Right lobe of liver (tissue), 6 donors: ENCODE measurements at regions not wholly inside any gene's neighbourhood (a gene's known extent, or its start where the extent isn't known, plus 50 kb on each side); places are given as distances from the start of the nearest gene placed in this dataset.

Experiments
- ATAC-seq, 4 donors: fragments of 200-7000 bp; cut with Tn5 transposase; one replicate each; pipeline ENCODE4 v1.9.1; 2020; ENCODE audit warnings: mild to moderate bottlenecking in 4 of 4, moderate library complexity in 4 of 4
- DNase-seq, 3 donors: peaks; one replicate each; pipeline ENCODE4 v3.0.0-alpha.2; 2020
- H3K27ac ChIP-seq, 3 donors: fragments of 200-600 bp; one replicate each; pipeline ENCODE4 v1.8.0; 2022
- H3K27me3 ChIP-seq, 2 donors: fragments of 200-600 bp; one replicate each; pipeline ENCODE4 v1.8.0; 2022
- H3K36me3 ChIP-seq, 4 donors: fragments of 200-600 bp; sonication (generic) in 1 of 4; one replicate each; pipeline versions ENCODE4 v1.5.1 to v1.8.0; 2017 to 2022; ENCODE audit warnings: control low read depth in 1 of 4
- H3K4me1 ChIP-seq, 4 donors: fragments of 200-600 bp; sonication (generic) in 1 of 4; one replicate each; pipeline versions ENCODE4 v1.5.1 to v1.8.0; 2017 to 2022; ENCODE audit warnings: control low read depth in 1 of 4
- H3K4me3 ChIP-seq, 3 donors: fragments of 200-600 bp; one replicate each; pipeline ENCODE4 v1.8.0; 2022
- H3K9me3 ChIP-seq, 4 donors: fragments of 200-600 bp; sonication (generic) in 1 of 4; one replicate each; pipeline versions ENCODE4 v1.5.1 to v1.8.0; 2017 to 2022; ENCODE audit warnings: control low read depth in 1 of 4
- CTCF ChIP-seq, 4 donors: fragments of 200-600 bp in 3 of 4; fragments of 450-650 bp in 1 of 4; IDR thresholded peaks; one replicate each; pipeline versions ENCODE4 v1.5.1 to v1.8.0; 2016 to 2022; ENCODE audit warnings: antibody characterized with exemption in 4 of 4, mild to moderate bottlenecking in 2 of 4
- POLR2A ChIP-seq: fragments of 450-650 bp; IDR thresholded peaks from one replicate; pipeline ENCODE4 v1.6.1; 2017; ENCODE audit warnings: antibody characterized with exemption, mild to moderate bottlenecking
- WGBS: methylation state at CpG from one replicate; pipeline ENCODE4 v1.1.6; 2018; ENCODE audit warnings: low coverage, low lambda C conversion rate; ENCODE audit not compliant: insufficient coverage; ENCODE audit errors: missing lambda C conversion rate; 5-methylcytosine and 5-hydroxymethylcytosine counted together
- intact Hi-C, 2 donors: fragments of 100-400 bp; cut with DNase I; formaldehyde crosslinking; loops; one replicate each; pipeline versions ENCODE4 v1.11.2 to v1.14.1; 2022
- donor health status: DM: no; HTN: yes; CAD: no.
- donor health status: DM: no; HTN: no; CAD: no.
- donor health status: DM: no; HTN: no; CAD: no.
- donor health status: DM: no; HTN: yes; CAD: no.
- donor health status: DM: no; HTN: yes; CAD: no.

GRCh38 chr2:66748939-66749338 lies 314.0 kb downstream of the MEIS1 start:
- no peak for DNase-seq
- no peak for TF ChIP-seq CTCF (IDR thresholded peaks at IDR 0.05)
- TF ChIP-seq POLR2A = no peak
- 21% methylated on average over 3 of the region's 3 CpGs for WGBS
- no peak for ATAC-seq
- no peaks in the 10 kb centered on the region for H3K4me1 ChIP-seq
- intact Hi-C loops = no loop called here
- no peak overlapping the region for H3K27ac ChIP-seq
- no peaks in the 10 kb centered on the region for H3K9me3 ChIP-seq
- no peak overlapping the region for H3K4me3 ChIP-seq
- no peaks in the 10 kb centered on the region for H3K36me3 ChIP-seq
- no peaks in the 10 kb centered on the region for H3K27me3 ChIP-seq

- no peaks in the 10 kb centered on the region for H3K36me3 ChIP-seq
- H3K9me3 ChIP-seq = no peaks in the 10 kb centered on the region
- H3K27me3 ChIP-seq = no peaks in the 10 kb centered on the region
- no peak overlapping the region for H3K4me3 ChIP-seq
- ATAC-seq (no peak), DNase-seq (no peak)
- no peaks in the 10 kb centered on the region for H3K4me1 ChIP-seq
- no peak for TF ChIP-seq CTCF (IDR thresholded peaks at IDR 0.05)
- no peak for TF ChIP-seq POLR2A
- intact Hi-C loops = no loop called here
- WGBS = 76% methylated on average over 1 of the region's 1 CpG
- H3K27ac ChIP-seq = no peak overlapping the region
These were observed 314.6 kb downstream of the MEIS1 start for GRCh38 chr2:66749566-66749965.

GRCh38 chr2:66753257-66753656 lies 318.3 kb downstream of the MEIS1 start:
- H3K4me3 ChIP-seq = no peak overlapping the region
- TF ChIP-seq CTCF (IDR thresholded peaks at IDR 0.05) = no peak
- no peak for TF ChIP-seq POLR2A
- 62% methylated on average over 1 of the region's 1 CpG for WGBS
- no peak overlapping the region for H3K27ac ChIP-seq
- H3K27me3 ChIP-seq = no peaks in the 10 kb centered on the region
- intact Hi-C loops = no loop called here
- no peak for DNase-seq
- H3K9me3 ChIP-seq = no peaks in the 10 kb centered on the region
- H3K36me3 ChIP-seq = no peaks in the 10 kb centered on the region
- no peak for ATAC-seq
- H3K4me1 ChIP-seq = no peaks in the 10 kb centered on the region

- no peak overlapping the region for H3K4me3 ChIP-seq
- DNase-seq (no peak), ATAC-seq (no peak)
- H3K36me3 ChIP-seq = no peaks in the 10 kb centered on the region
- H3K27ac ChIP-seq = no peak overlapping the region
- 77% methylated on average over 3 of the region's 3 CpGs for WGBS
- no peaks in the 10 kb centered on the region for H3K9me3 ChIP-seq
- no peaks in the 10 kb centered on the region for H3K4me1 ChIP-seq
- intact Hi-C loops = no loop called here
- no peaks in the 10 kb centered on the region for H3K27me3 ChIP-seq
- TF ChIP-seq POLR2A (no peak), CTCF (IDR thresholded peaks at IDR 0.05) (no peak)
These were observed 318.7 kb downstream of the MEIS1 start for GRCh38 chr2:66753660-66754059.

- Histone ChIP-seq H3K36me3 (no peaks in the 10 kb centered on the region), H3K27ac (no peak overlapping the region), H3K9me3 (no peaks in the 10 kb centered on the region), H3K4me3 (no peak overlapping the region), H3K4me1 (no peaks in the 10 kb centered on the region), H3K27me3 (no peaks in the 10 kb centered on the region)
- ATAC-seq (no peak), DNase-seq (no peak)
- TF ChIP-seq POLR2A = no peak
- TF ChIP-seq CTCF (IDR thresholded peaks at IDR 0.05) = no peak
- 23% methylated on average over 1 of the region's 1 CpG for WGBS
- intact Hi-C loops = no loop called here
These were observed 321.0 kb downstream of the MEIS1 start for GRCh38 chr2:66755974-66756373.
